K562 (cell line): ENCODE measurements at regions not wholly inside any gene's neighbourhood (a gene's known extent, or its start where the extent isn't known, plus 50 kb on each side); places are given as distances from the start of the nearest gene placed in this dataset.

ENCODE experiments used
- ATAC-seq: fragments of 200-7000 bp; cut with Tn5 transposase; 3 replicates; pipeline ENCODE4 v1.9.1; 2020; ENCODE audit warnings: moderate library complexity
- BruUV-seq: library from RNA; stranded (reverse); fragments of 400-500 nt; replicated peaks from 2 replicates; lab custom pipeline; 2021; lab: Mats Ljungman, UMichigan
- CTCF ChIA-PET: fragments of 300-600 bp; formaldehyde crosslinking; extraction: SDS; loops from one replicate; lab custom pipeline; 2021; ENCODE audit warnings: low intra/inter-chr PET ratio; lab: Yijun Ruan, JAX
- POLR2A ChIA-PET: fragments of 300-600, 350-650 bp; sonication (Branson Sonifier 250); formaldehyde crosslinking; extraction: SDS; loops from one replicate; lab custom pipeline; 2021; ENCODE audit warnings: antibody characterized with exemption, inconsistent platforms; lab: Yijun Ruan, JAX
- DNase-seq, 4 experiments: peaks; one replicate each; pipeline versions ENCODE4 v3.0.0 to v3.0.0-alpha.2; 2011 to 2018; ENCODE audit warnings: low spot score in 3 of 4, mixed read lengths in 3 of 4; ENCODE audit errors: extremely low read depth in 1 of 4
- FAIRE-seq: peaks from 2 replicates; lab custom pipeline; 2011; peaks lifted over from hg19 to GRCh38; lab: Jason Lieb, UNC
- H2AFZ ChIP-seq: 2 replicates; pipeline ENCODE4 v1.6.0; 2011; ENCODE audit warnings: low read depth, low read length, control low read depth, inconsistent platforms
- H3K27ac ChIP-seq: fragments of 200-600 bp; 3 replicates; pipeline ENCODE4 v1.8.0; 2011; ENCODE audit warnings: low read depth, mild to moderate bottlenecking, control low read depth, inconsistent platforms, low read length, moderate library complexity, mixed read lengths; ENCODE audit errors: extremely low read depth
- H3K27me3 ChIP-seq, 2 experiments: fragments of 300-600 bp in 1 of 2; 2 replicates in 1 of 2; 3 replicates in 1 of 2; pipeline versions ENCODE4 v1.6.0 to v1.8.0; 2011; ENCODE audit warnings: inconsistent platforms in 2 of 2, low read length in 2 of 2, mild to moderate bottlenecking in 1 of 2, mixed read lengths in 1 of 2, moderate library complexity in 1 of 2; ENCODE audit not compliant: control insufficient read depth in 2 of 2, insufficient read depth in 2 of 2
- H3K36me3 ChIP-seq: fragments of 300-600 bp; 3 replicates; pipeline ENCODE4 v1.8.0; 2011; ENCODE audit warnings: mild to moderate bottlenecking, low read length, inconsistent platforms; ENCODE audit not compliant: control insufficient read depth, insufficient read depth
- H3K4me1 ChIP-seq, 2 experiments: fragments of 200-600 bp in 1 of 2; replicated peaks in 1 of 2; 2 replicates in 1 of 2; 3 replicates in 1 of 2; pipeline versions ENCODE4 v1.5.1 to v1.8.0; 2011; ENCODE audit warnings: inconsistent platforms in 2 of 2, low read length in 2 of 2, mild to moderate bottlenecking in 1 of 2, mixed read lengths in 1 of 2, moderate library complexity in 1 of 2; ENCODE audit not compliant: control insufficient read depth in 2 of 2, insufficient read depth in 2 of 2
- H3K4me2 ChIP-seq: 2 replicates; pipeline ENCODE4 v1.6.1; 2011; ENCODE audit warnings: low read length, control low read depth, inconsistent platforms, mixed read lengths; ENCODE audit not compliant: insufficient read depth
- H3K4me3 ChIP-seq: fragments of 200-600 bp; sonication (generic), shearing (Covaris generic); 2 replicates; pipeline ENCODE4 v1.5.1; 2016; ENCODE audit warnings: control low read depth, inconsistent platforms
- H3K79me2 ChIP-seq: fragments of 200-600 bp; 3 replicates; pipeline ENCODE4 v1.8.0; 2011; ENCODE audit warnings: low read length, inconsistent platforms; ENCODE audit not compliant: control insufficient read depth, insufficient read depth
- H3K9ac ChIP-seq, 2 experiments: 2 replicates each; pipeline versions ENCODE4 v1.6.0 to v1.6.1; 2011; ENCODE audit warnings: low read depth in 2 of 2, low read length in 2 of 2, control low read depth in 1 of 2, inconsistent platforms in 1 of 2, mild to moderate bottlenecking in 1 of 2, mixed read lengths in 1 of 2; ENCODE audit not compliant: insufficient read depth in 1 of 2
- H3K9me1 ChIP-seq: one replicate; pipeline ENCODE4 v1.6.0; 2011; ENCODE audit warnings: inconsistent platforms, mild to moderate bottlenecking, low read length, moderate library complexity; ENCODE audit not compliant: control insufficient read depth, insufficient read depth
- H3K9me3 ChIP-seq: replicated peaks from 2 replicates; pipeline ENCODE4 v1.5.1; 2011; ENCODE audit warnings: low read depth, low read length, inconsistent platforms; ENCODE audit not compliant: control insufficient read depth, insufficient read depth
- H4K20me1 ChIP-seq: replicated peaks from 2 replicates; pipeline ENCODE4 v1.6.1; 2011; ENCODE audit warnings: low read length, inconsistent platforms, mixed read lengths; ENCODE audit not compliant: control insufficient read depth, insufficient read depth
- DNMT1 ChIP-seq: fragments of 450-650 bp; IDR thresholded peaks from 2 replicates; pipeline ENCODE4 v1.6.1; 2016; ENCODE audit warnings: antibody characterized with exemption, mild to moderate bottlenecking
- FOSL1 ChIP-seq: fragments of 200-800 bp; sonication (Bioruptor generic); conservative IDR thresholded peaks from 2 replicates; pipeline ENCODE4 v1.6.1; 2016; ENCODE audit warnings: missing genetic modification characterization, missing compliant biosample characterization
- FOXP1 ChIP-seq: sonication (generic); formaldehyde crosslinking; IDR thresholded peaks from 2 replicates; pipeline ENCODE4 v1.8.0; 2022; ENCODE audit warnings: mild to moderate bottlenecking, missing genetic modification reagents
- MTF1 ChIP-seq: fragments of 250-450 bp; sonication (Bioruptor Pico); IDR thresholded peaks from 2 replicates; pipeline ENCODE4 v1.9.0; 2021; ENCODE audit warnings: moderate library complexity, mild to moderate bottlenecking, inconsistent platforms, borderline replicate concordance
- PCBP2 ChIP-seq: fragments of 200-400 bp; formaldehyde crosslinking; IDR thresholded peaks from 2 replicates; pipeline ENCODE4 v1.6.1; 2018; ENCODE audit warnings: low read length, low read depth, mild to moderate bottlenecking, moderate library complexity; ENCODE audit not compliant: poor library complexity, severe bottlenecking
- RBM34 ChIP-seq: fragments of 200-400 bp; formaldehyde crosslinking; IDR thresholded peaks from 2 replicates; pipeline ENCODE4 v1.6.1; 2018; ENCODE audit warnings: low read length, borderline replicate concordance; ENCODE audit not compliant: insufficient read depth
- SAFB ChIP-seq: fragments of 200-400 bp; formaldehyde crosslinking; IDR thresholded peaks from 2 replicates; pipeline ENCODE4 v1.6.1; 2017; ENCODE audit warnings: low read depth, low read length, borderline replicate concordance
- WGBS: fragments of 100-300 bp; shearing (Covaris generic); methylation state at CpG from one replicate; pipeline ENCODE4 v1.1.6; 2016; ENCODE audit warnings: low coverage, mixed read lengths; ENCODE audit not compliant: insufficient coverage; ENCODE audit errors: missing lambda C conversion rate; 5-methylcytosine and 5-hydroxymethylcytosine counted together
- in situ Hi-C: fragments of 300-500 bp; cut with MboI; formaldehyde crosslinking; loops from 4 replicates; pipeline ENCODE4 v1.15.0; 2018; ENCODE audit warnings: inconsistent platforms, mixed read lengths
- intact Hi-C: fragments of 100-400 bp; cut with micrococcal nuclease; formaldehyde crosslinking; loops from 2 replicates; pipeline ENCODE4 v1.14.2; 2022

- BruUV-seq: no TSS peak
- 0% methylated on average over 3 of the region's 3 CpGs for WGBS
- TF ChIP-seq FOSL1 (tag) (no peak), FOXP1 (CRISPR knock-in tag) (no peak), MTF1 (no peak), DNMT1 (no peak), RBM34 (no peak), PCBP2 (no peak), SAFB (no peak)
- TF ChIP-seq, all 486 proteins: peak for 0
- DNase-seq (no peak), FAIRE-seq (no peak), ATAC-seq (no peak)
- Histone ChIP-seq H3K36me3 (no peaks in the 10 kb centered on the region), H3K9me3 (no peaks in the 10 kb centered on the region), H3K27me3 (no peaks in the 10 kb centered on the region), H3K27ac (no peak overlapping the region), H3K4me3 (no peak overlapping the region), H3K4me2 (no peak overlapping the region), H3K9me1 (no peaks in the 10 kb centered on the region), H3K79me2 (no peaks in the 10 kb centered on the region), H3K4me1 (no peaks in the 10 kb centered on the region), H3K9ac (no peak overlapping the region), H4K20me1 (no peaks in the 10 kb centered on the region), H2AFZ (no peak overlapping the region)
- ChIA-PET CTCF (no interaction called here), POLR2A (no interaction called here)
- in situ Hi-C loops (no loop called here), intact Hi-C loops (no loop called here)
Observed at GRCh38 chr2:104102615-104103014, 751.3 kb upstream of the POU3F3 start.

GRCh38 chr2:104109356-104109755 is 744.6 kb upstream of the POU3F3 start:
- Histone ChIP-seq H3K9me3 (no peaks in the 10 kb centered on the region), H3K4me2 (no peak overlapping the region), H3K27me3 (no peaks in the 10 kb centered on the region), H4K20me1 (no peaks in the 10 kb centered on the region), H3K9me1 (no peaks in the 10 kb centered on the region), H2AFZ (no peak overlapping the region), H3K4me3 (no peak overlapping the region), H3K27ac (no peak overlapping the region), H3K79me2 (no peaks in the 10 kb centered on the region), H3K4me1 (no peaks in the 10 kb centered on the region), H3K9ac (no peak overlapping the region), H3K36me3 (no peaks in the 10 kb centered on the region)
- in situ Hi-C loops (no loop called here), intact Hi-C loops (no loop called here)
- ChIA-PET CTCF (no interaction called here), POLR2A (interaction anchor here (0.6 kb wide), 1 partner anchor 65 kb away, joined by 3 read pairs; no protein-coding TSS in a partner anchor)
- under 1% methylated on average over 8 of the region's 8 CpGs for WGBS
- DNase-seq: no peak
- ATAC-seq: no peak
- FAIRE-seq: no peak
- no TSS peak for BruUV-seq
